Kidney glomerular epithelial cell (primary cell): ENCODE measurements at regions not wholly inside any gene's neighbourhood (a gene's known extent, or its start where the extent isn't known, plus 50 kb on each side); places are given as distances from the start of the nearest gene placed in this dataset.
"Not testable (repeated sequence)": the region's sequence is repeated elsewhere in the genome, so short reads cannot be mapped to it uniquely, and the experiment has no call there.

Experiments used
- DNase-seq: peaks from one replicate; lab custom pipeline; 2025; lab: John Stamatoyannopoulos, UW

DNA sequence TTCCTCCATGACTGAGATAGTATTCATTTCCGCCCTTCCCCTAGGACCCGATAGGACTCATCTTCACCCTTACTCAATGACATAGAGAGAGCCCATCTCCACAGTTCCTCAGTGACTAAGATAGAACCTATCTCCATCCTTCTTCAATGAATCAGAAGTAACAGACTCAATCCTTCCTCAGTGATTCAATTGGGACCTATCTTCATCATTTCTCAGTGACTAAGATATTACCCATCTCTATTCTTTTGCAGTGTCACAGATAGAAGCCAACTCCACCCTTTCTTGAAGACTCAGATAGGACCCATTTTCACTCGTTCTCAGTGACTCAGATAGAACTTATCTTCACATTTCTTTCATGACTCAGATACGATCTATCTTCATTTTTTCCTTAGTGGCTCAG, 164.6 kb downstream of the FBXO4 start:
- no peak for DNase-seq

DNA sequence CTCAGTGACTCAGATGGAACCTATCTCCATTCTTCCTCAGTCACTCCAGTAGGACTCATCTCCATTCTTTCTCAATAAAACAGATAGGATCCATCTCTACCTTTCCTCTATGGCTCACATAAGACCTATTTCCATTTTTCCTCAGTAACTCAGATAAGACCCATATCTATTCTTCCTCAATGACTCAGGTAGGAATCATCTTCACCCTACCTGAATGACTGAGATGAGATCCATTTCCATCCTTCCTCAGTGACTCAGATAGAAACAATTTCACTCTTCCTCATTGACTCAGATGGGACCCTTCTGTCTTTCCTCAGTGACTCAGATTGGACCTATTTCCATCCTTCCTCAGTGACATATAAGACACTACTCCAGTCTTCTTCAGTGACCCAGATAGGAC, 165.1 kb downstream of the FBXO4 start:
- no peak for DNase-seq

DNA sequence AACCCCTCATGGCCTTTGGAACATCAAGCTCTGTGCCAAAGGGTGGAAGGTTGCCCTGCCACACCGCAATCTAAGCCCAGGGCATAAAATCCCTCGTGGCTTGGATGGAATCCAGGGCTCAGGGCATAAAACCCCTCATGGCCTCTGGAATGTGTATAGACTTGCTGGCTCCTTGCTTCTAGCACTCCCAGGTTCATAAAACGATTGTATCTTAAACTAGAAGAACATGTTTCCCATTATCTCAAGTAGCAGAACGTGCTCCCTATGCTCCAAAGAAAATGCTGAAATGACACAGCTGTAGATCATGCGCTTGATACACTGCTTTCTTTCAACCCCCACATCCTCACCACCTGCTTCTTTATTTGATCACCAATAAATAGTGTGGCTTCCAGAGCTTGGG, 174.8 kb downstream of the FBXO4 start:
- not testable (repeated sequence) for DNase-seq

DNA sequence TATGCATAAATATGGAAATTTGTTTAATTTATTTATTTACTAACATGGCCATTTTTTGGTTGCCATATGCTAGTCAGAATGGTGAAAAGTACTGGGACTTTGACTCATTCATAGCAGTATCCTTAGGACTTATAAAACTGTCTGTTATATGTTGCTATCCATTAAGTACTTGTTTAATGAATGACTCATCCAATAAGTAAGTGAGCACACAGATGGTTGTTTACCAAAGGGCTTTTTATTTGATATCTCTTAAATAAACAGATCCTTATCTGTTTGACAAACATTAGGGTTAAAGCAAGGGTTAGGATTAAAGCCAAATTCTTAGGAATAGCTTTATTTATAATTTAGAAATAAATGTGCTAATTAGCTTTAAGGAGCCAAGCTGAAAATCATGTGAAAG, 183.4 kb downstream of the FBXO4 start:
- DNase-seq: no peak

DNA sequence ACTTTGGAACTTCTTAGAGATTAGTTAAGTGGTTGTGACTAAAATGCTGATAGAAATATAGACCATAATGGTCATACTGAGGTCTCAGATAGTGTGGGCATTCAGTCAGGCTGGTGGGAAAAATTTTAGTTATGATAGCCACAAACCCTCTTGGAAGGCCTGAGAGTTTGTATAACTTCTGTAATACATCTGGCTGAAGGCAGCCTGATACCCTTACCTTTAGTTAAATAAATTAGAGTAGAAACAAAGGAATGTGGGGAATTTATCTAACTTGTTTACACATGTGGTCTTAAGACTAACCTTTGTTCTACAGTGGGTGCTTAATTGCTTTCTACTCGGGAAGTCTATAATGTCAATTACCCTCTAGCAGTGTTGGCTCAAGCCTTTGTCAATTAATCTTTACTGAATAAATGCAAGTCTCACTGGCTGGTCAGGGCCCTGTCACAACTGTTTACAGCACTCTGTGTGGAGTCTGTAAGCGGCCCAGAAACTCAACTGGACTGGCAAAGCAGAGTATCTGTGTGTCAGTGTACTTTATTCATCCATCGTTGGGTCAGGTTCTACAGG, 184.0 kb downstream of the FBXO4 start:
- no peak for DNase-seq

DNA sequence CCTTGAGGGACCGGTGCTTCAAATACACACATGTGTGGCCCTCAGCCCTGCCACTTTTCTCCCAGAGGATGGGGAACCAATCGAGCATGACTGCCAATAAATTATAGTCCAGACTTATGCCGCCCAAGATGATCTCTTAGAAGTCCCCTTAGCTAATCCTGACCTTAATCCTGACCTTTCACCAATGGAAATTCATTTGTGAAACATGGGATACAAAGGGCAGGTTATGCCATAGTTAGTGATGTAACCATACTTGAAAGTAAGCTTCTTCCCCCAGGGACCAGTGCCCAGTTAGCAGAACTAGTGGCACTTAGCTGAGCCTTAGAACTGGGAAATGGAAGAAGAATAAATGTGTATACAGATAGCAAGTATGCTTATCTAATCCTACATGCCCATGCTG, 190.6 kb downstream of the FBXO4 start:
- DNase-seq: not testable (repeated sequence)

DNA sequence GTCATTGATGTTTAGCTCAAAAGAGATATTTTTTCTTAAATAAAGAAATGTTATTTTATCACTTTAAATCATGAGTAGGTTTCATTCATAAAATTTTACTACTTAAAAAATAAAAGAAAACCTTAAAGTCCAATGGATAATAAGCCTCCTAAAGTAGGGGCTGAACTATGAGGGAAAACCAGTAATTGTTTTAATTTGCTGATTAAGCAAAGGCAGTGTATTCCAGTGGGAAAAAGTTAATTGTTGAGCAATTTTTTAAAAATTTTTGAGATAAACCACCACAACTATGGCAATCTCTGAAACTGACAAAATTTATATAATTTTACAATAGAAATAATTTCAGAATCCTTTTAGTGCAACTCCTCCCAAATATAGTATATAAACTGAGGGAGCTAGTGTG, 195.0 kb downstream of the FBXO4 start:
- no peak for DNase-seq

DNA sequence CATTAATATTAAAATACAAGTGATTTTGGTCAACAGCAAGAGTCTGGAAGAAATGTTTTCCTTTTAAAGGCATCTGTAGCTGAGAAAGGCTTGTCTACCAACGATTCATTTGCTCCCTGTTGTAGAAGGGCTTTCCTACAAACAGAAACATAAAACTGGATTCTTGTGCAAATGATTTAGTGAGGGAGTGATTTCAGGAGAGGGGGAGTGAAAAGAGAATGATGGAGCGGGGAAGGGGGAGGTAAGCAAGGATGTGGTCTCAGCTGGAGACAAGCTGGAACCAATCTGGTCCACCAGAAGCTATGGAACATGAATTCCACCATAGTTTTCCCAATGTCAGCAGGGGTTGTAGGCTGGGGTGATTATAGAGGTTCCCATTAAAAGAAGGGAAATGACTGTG, 196.3 kb downstream of the FBXO4 start:
- DNase-seq: no peak

DNA sequence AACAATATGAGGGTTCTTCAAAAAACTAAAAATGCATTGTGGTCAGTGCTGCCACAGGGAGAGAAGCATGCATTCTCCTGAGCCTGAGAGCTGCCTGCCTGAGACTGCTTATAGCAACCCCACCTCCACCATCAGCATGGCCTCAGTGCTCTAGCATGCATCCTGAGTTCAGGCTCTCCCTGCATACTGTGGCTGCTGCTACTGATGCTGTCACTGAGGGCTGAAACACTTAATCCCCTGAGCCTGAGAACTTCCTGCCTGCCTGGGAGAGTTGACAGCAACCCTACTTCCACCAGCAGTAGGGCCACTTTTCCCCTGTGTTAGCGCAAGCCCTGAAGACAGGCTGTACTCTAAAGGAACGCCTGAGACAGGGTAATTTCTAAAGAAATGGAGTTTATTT, 206.0 kb downstream of the FBXO4 start:
- no peak for DNase-seq

DNA sequence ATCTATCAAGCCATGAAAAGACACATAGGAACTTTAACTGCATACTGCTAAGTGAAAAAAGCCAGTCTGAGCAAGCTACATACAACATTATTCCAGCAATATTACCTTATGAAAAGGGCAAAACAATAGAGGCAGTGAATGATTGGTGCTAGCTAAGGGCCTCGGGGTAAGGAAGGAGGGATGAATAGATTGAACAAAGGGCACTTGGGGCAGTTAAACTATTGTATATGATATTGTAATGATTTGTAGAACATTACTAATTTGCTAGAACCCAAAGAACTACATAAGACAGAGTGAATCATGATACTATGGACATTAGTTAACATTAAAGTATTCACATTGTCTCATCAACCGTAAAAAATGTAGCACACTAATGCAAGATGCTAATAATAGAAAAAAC, 218.3 kb downstream of the FBXO4 start:
- DNase-seq: no peak

DNA sequence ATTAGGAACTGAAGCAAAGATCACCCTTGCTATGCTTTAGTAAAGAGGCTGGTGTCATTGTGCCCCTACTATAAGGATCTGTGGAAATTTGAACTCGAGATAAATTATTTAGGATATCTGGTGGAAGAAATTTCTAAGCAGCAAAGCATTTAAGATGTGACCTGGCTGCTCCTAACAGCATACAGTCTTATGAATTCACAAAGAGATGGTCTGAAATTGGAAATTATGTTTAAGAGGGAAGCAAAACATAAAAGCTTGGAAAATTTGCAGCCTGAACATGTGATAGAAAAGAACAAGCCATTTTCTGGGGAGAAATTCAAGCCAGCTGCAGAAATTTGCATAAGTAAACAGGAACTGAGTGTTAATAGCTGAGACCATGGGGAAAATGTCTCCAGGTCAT, 223.7 kb downstream of the FBXO4 start:
- no peak for DNase-seq

DNA sequence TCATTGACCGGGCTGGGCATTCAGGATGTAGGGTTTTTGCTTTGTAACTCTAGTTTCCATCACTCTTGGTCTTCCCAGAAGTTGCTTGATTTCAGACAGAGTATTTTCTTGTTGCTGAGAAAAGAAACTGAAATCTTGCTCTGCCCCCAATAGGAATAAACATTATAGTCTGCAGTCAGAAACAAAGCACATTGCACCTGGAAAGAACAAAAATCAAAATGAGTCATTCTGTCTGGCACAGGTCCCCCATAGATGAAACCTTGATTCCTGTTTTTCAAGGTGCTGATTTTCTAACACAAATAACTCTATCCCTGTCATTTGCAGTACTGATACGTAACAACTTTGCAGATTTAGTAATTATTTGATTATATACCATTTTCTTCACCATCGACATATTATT, 232.1 kb downstream of the FBXO4 start:
- DNase-seq: no peak

DNA sequence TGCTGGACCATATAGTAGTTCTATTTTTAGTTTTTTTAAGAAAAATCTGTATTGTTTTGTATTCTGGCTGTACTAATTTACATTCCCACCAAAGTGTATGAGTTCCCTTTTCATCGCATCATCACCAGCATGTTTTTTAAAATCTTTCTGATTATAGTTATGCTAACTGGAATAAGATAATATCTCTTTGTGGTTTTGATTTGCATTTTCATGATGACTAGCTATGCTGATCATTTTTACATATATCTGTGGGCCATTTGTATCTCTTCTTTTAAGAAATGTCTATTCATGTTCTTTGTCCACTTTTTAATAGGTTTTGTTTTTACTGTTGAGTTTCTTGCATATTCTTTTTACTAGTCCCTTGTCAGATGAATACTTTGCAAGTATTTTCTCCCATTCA, 238.0 kb downstream of the FBXO4 start:
- no peak for DNase-seq

DNA sequence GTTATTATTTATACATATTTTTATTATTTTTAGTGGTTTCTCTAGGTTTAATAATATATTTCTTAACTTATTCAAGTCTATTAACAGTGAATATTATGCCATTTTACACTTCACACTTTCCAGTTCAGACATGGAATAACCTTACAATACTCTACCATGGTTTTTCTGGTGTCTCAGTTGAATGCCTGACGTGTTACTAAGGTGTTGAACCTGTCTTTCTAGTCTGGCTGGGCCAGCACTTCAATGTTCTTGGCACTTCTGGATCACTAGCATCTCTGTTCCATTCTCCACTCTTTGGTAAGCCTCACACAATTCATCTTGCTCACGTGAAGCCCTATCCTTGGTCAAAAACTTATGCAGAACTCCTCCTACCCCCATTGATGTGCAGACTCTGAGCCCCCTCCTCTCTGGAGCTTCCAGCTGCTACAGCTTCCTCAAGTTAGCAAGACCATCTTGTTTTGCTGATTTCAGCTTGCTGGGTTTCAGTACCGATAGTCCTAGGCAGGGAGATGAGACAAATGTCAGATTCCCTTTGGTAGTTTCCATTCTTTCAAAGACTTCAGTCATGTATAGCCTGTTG, 243.1 kb downstream of the FBXO4 start:
- DNase-seq: no peak

DNA sequence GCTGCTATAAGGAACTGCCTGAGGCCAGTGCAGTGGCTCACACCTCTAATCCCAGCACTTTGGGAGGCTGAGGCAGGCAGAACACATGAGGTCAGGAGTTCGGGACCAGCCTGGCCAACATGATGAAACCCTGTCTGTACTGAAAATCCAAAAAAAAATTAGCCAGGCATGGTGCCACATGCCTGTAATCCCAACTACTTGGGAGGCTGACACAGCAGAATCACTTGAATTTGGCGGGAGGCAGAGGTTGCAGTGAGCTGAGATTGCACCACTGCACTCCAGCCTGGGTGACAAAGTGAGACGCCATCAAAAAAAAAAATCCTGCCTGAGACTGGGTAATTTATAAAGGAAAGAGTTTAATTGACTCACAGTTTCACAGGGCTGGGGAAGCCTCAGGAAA, 247.1 kb upstream of the GHR start:
- not testable (repeated sequence) for DNase-seq

DNA sequence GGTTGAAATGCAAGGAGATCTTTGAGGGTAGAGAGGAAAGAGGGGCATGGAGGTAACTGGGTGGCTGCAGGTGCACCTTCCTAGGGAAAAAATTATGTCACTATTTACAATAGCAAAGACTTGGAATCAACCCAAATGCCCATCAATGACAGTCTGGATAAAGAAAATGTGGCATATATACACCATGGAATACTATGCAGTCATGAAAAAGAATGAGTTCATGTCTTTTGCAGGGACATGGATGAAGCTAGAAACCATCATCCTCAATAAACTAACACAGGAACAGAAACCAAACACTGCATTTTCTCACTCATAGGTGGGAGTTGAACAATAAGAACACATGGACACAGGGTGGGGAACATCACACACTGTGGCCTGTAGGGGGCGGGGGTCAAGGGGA, 243.4 kb upstream of the GHR start:
- not testable (repeated sequence) for DNase-seq

DNA sequence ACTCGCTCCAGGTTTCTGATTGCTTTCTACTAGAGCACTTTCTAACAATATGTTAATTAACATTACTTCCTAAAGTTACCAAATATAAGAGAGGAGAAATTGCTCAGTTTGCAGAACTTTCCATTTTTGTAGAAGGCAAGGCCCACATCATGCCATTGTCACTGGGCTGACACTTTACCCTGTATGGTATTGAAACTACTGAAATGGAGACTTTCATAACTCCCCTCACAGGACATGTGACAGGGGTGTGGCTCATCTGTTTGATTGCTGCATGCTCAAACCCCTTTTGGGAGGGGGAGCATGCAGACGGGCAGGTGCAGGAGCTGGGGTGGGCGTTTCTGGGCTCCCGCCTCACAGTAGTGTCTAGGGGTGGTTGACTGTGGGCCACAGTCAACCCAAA, 206.3 kb upstream of the GHR start:
- DNase-seq: no peak

DNA sequence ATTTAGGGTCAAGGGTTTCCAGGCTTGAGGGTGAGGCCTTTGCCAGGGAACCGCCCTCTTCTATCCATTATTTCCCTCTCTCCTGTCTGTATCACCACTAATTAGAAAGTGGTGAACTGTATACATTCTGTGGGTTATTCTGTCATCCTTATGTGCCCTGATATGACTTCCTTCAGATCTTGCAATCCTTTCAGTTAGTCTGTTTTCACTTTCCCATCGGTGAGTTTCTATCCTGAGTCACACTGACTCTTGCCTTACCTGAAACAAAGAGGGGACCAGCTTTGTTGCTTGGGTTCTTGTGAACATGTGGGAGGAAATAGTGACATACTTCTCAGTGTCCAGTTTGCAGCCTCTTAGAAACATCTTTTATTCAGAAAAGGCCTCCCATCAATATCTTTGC, 205.4 kb upstream of the GHR start:
- no peak for DNase-seq

DNA sequence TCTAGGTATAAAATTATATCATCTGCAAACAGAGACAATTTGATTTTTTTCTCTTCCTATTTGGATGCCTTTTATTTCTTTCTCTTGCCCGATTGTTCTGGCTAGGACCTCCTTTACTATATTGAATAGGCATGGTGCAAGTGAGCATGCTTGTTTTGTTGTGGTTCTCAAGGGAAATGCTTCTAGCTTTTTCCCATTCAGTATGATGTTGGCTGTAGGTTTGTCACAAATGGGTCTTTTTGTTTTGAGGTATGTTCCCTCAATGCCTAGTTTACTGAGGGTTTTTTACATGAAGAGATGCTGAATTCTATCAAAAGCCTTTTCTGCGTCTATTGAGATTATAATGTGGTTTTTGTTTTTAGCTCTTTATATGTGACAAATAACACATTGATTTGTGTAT, 198.2 kb upstream of the GHR start:
- no peak for DNase-seq

DNA sequence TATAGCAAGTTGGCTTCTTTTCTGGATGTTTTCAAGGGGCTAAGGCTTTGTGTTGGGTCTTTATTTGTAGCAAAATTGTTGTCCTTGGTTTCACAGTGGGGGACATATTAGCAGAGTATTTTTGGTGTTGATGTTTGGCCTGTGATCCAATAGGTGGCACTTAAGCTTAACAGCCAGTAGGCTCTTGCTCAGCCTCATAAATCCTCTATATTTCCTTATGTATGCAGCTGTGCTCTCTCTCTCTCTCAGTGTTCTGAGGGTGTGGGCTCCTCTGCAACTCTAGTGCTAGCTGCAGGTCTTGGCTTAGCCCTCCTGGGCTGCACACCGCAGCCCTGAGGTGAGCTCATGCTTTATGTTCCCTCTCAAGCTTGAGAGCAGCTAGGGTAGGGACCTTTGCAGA, 195.0 kb upstream of the GHR start:
- no peak for DNase-seq

DNA sequence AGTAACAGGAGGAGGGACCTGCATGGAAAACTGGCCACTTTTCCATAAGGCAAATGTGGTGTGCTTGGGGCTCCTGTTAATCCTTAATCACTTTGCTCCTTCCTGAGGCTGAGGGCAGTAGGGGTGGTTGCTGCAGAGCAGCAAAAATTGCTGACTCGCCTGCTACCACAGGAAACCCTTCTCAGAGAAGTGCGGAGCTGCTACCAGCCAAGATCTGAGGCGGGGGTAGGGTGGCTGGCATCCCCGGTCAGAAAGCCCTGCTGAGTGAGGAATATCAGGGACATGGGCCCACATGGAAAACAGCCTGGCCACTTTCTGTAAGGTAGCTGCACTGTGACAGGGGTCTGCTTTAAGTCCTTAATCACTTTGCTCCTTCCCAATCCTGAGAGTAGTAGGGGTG, 192.4 kb upstream of the GHR start:
- DNase-seq: no peak

DNA sequence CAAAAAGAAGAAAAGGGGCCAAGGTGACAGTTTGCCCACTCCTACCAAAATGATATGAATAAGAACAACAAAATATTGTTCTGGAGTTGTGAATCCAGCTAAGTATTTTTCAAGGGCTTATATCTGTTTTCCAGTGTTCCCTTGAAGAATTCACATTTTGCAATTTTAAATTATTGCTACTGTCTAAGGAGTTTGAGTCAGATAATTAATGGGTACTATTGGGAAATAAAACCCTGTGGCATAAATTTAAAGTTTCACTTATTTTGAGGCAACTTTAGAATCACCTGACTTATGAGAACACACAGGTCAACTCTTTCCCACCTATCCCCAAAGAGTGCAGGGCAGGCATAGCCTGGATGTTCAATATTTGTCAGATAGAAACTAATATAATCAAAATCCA, 188.0 kb upstream of the GHR start:
- DNase-seq: no peak

DNA sequence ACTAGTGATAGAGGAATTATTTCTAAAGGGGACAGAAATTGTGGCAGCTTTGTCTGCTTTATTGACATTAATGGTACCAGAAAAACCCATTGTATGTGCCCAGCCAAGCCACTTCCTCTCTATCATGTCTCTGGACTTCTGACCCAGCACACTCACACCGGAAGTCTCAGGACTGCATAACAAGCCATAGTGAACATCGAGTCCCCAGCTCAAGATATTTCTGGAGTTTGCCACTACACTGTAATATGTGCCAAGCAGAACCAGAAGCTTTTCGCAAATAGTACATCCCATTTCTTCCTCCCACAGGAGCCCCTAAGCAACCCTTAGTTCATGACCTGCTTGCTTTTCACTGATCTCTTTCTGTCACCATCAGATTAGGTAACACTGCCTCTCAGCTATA, 187.4 kb upstream of the GHR start:
- DNase-seq: no peak

DNA sequence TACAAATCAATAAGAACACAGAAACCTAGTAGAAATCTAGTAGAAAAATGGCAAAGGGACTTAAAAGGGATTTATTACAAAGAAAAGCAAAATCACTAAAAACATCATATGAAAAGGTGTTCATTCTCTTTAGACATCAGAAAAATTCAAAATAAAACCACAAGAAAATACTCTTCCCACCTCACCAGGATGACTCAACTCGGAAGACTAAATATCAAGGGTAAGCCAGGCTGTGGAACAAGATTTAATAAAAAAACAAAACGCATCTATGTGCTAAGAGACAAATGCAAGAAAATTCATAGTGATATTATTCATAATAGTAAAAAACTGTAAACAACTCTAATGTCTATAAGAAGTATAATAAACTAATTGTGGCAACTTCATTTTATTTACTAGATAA, 181.6 kb upstream of the GHR start:
- no peak for DNase-seq

DNA sequence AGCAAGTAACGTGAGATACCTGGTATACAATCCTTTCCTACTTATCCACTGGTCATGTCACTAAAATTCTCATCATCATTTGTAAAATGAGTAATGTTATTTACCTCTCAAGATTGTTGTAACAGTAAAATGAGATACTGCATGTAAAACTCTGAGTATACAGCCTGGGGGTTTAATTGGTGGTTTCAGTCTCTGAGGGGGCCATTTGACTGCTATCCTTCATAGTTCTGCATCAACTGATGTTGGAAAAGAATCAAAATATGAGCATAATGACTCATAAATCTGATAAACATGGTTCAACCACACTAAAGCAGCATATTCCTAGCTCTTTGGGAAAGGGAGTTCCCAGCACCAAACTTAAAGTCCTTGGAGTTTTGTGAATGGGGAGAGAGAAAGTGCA, 181.0 kb upstream of the GHR start:
- no peak for DNase-seq
